ENCODE measurements at regions not wholly inside any gene's neighbourhood (a gene's known extent, or its start where the extent isn't known, plus 50 kb on each side); places are given as distances from the start of the nearest gene placed in this dataset.
A peak's percentile ranks its signal among the peaks of the same experiment; 100 is the strongest.

DNA sequence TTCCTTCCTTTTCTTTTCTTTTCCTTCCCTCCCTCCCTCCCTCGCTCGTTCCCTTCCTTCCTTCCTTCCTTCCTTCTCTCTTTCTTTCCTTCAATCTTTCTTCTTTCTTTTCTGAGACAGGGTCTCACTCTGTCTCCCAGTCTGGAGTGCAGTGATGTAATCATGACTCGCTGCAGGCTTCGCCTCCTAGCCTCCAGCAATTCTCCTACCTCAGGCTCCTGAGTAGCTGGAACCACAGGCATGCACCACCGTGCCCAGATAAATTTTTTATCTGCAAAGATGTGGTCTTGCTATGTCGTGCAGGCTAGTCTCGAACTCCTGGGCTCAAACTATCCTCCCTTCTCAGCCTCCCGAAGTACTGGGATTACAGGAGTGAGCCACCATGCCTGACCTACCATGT is 81.4 kb downstream of the SPATA31C2 start:
- intact Hi-C loops (cut with DNase I), result no loop called here
- no peak for DNase-seq
- no peak overlapping the region for H3K4me3 ChIP-seq (ENCODE audit: low read length in 3 of 3)
- no peak for FAIRE-seq
- no peaks in the 10 kb centered on the region for H3K4me1 ChIP-seq (ENCODE audit: control insufficient read depth in 2 of 3, insufficient read depth in 2 of 3, low read depth in 1 of 3, low read length in 3 of 3)
- peaks cover 0 to 3% (median 0%) of the 10 kb centered on the region in 3 donors for H3K9me3 ChIP-seq (ENCODE audit: control insufficient read depth in 2 of 3, insufficient read depth in 1 of 3, low read length in 3 of 3)
- TF ChIP-seq, protein P1, sequence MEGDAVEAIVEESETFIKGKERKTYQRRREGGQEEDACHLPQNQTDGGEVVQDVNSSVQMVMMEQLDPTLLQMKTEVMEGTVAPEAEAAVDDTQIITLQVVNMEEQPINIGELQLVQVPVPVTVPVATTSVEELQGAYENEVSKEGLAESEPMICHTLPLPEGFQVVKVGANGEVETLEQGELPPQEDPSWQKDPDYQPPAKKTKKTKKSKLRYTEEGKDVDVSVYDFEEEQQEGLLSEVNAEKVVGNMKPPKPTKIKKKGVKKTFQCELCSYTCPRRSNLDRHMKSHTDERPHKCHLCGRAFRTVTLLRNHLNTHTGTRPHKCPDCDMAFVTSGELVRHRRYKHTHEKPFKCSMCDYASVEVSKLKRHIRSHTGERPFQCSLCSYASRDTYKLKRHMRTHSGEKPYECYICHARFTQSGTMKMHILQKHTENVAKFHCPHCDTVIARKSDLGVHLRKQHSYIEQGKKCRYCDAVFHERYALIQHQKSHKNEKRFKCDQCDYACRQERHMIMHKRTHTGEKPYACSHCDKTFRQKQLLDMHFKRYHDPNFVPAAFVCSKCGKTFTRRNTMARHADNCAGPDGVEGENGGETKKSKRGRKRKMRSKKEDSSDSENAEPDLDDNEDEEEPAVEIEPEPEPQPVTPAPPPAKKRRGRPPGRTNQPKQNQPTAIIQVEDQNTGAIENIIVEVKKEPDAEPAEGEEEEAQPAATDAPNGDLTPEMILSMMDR (IDR thresholded peaks at IDR 0.05; ENCODE audit: borderline replicate concordance, extremely low read depth, insufficient read depth), result no peak
- no peak overlapping the region for H3K9ac ChIP-seq (ENCODE audit: low read length in 3 of 3)
- no peak overlapping the region for H3K27ac ChIP-seq (ENCODE audit: low read depth in 2 of 2, low read length in 2 of 2)
- H3K36me3 ChIP-seq (ENCODE audit: control insufficient read depth in 2 of 3, insufficient read depth in 3 of 3, low read length in 3 of 3), result no peaks in the 10 kb centered on the region
- no peaks in the 10 kb centered on the region for H3K27me3 ChIP-seq (ENCODE audit: control insufficient read depth, insufficient read depth, low read length)

DNA sequence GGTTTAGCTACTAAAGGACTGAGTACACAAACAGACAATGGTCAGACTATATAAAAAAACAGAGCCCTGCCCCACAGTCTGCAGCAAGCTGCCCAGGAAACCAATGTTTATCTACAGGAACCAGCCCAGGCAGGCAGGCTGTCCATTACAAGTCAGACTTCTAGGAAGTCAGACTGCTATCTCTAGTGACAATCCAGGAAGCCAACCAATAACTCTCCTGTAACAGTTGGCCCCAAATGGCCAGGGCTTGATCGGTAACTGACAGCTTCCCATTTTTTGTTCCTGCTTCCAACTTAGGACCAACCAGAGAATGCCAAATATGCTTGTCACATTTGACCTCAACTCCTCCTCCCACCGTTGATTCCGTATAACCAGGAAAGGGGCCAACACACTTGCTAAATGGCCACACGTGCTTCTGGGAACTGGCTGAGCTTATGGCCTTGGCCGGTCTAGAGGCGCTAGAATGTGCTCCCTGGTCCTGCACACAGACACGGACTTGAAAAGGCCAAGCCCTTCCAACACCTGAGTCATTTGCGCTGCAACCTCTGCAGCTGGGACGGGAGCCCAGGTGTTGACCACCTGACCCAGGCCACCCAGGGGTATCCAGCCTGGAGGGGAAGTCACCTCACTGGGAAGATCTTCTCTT is 79.6 kb upstream of the CDK20 start:
- Histone ChIP-seq H3K36me3 (ENCODE audit: control insufficient read depth in 2 of 3, insufficient read depth in 3 of 3, low read length in 3 of 3) (no peaks in the 10 kb centered on the region), H3K9ac (ENCODE audit: low read length in 3 of 3) (no peak overlapping the region), H3K27me3 (ENCODE audit: control insufficient read depth, insufficient read depth, low read length) (no peaks in the 10 kb centered on the region), H3K9me3 (ENCODE audit: control insufficient read depth in 2 of 3, insufficient read depth in 1 of 3, low read length in 3 of 3) (peaks cover 0 to 3% (median 0%) of the 10 kb centered on the region in 3 donors), H3K27ac (ENCODE audit: low read depth in 2 of 2, low read length in 2 of 2) (no peak overlapping the region), H3K4me3 (ENCODE audit: low read length in 3 of 3) (no peak overlapping the region), H3K4me1 (ENCODE audit: control insufficient read depth in 2 of 3, insufficient read depth in 2 of 3, low read depth in 1 of 3, low read length in 3 of 3) (no peaks in the 10 kb centered on the region)
- intact Hi-C loops (cut with DNase I), result no loop called here
- no peak for FAIRE-seq
- TF ChIP-seq, protein P1 (IDR thresholded peaks at IDR 0.05; ENCODE audit: borderline replicate concordance, extremely low read depth, insufficient read depth), result no peak
- DNase-seq, result no peak

DNA sequence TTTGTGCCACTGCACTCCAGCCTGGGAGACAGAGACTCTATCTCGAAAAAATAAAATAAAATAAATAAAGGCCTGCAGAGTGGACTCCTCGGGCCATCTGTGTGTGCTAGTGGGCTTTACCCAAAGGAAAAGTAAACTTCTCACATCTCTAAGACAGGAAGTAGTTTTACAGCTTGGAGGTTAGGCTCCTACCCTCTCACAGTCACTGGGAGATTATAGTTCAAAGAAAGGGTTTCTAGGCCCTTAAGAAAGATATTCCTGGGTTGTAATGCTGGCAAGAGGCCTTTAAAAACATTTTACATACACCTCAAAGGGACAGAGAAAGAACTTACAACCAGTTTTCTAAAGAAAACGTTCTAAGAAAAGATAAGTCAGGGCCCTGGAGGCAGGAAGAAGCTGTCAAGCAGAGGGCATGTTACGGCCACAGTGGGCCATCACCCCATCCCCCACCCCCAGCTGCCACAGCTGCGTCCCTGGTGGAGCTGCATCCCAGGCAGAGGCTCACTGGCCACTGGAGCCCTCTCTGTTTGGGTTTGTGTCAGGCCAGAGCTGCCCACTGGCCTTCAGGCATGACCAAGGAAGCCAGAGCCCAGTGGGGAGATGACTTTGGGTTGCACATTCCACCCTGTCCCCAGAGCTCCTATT is 78.1 kb upstream of the CDK20 start:
- intact Hi-C loops (cut with DNase I), result no loop called here
- Histone ChIP-seq H3K9me3 (ENCODE audit: control insufficient read depth in 2 of 3, insufficient read depth in 1 of 3, low read length in 3 of 3) (peaks cover 0 to 3% (median 0%) of the 10 kb centered on the region in 3 donors), H3K4me1 (ENCODE audit: control insufficient read depth in 2 of 3, insufficient read depth in 2 of 3, low read depth in 1 of 3, low read length in 3 of 3) (no peaks in the 10 kb centered on the region), H3K36me3 (ENCODE audit: control insufficient read depth in 2 of 3, insufficient read depth in 3 of 3, low read length in 3 of 3) (no peaks in the 10 kb centered on the region), H3K4me3 (ENCODE audit: low read length in 3 of 3) (no peak overlapping the region), H3K27me3 (ENCODE audit: control insufficient read depth, insufficient read depth, low read length) (no peaks in the 10 kb centered on the region), H3K27ac (ENCODE audit: low read depth in 2 of 2, low read length in 2 of 2) (no peak overlapping the region), H3K9ac (ENCODE audit: low read length in 3 of 3) (no peak overlapping the region)
- FAIRE-seq, result no peak
- DNase-seq, result peak in 4 of 5 donors; percentile 12 to 44 (median 32)
- TF ChIP-seq, protein P1 (IDR thresholded peaks at IDR 0.05; ENCODE audit: borderline replicate concordance, extremely low read depth, insufficient read depth), result no peak

Measured in kidney (tissue), 13 donors.